ENCODE measurements at regions not wholly inside any gene's neighbourhood (a gene's known extent, or its start where the extent isn't known, plus 50 kb on each side); places are given as distances from the start of the nearest gene placed in this dataset.

- Histone ChIP-seq H2BK120ac (ENCODE audit: low read depth, low read length, poor library complexity, severe bottlenecking) (no peak overlapping the region), H2AK5ac (ENCODE audit: insufficient read length, low read length) (no peak overlapping the region), H3K23me2 (ENCODE audit: insufficient read length, low read depth, low read length, poor library complexity, severe bottlenecking) (no peaks in the 10 kb centered on the region), H2BK15ac (ENCODE audit: low read depth, low read length) (no peak overlapping the region), H3K18ac (ENCODE audit: insufficient read length, low read depth, low read length) (no peak overlapping the region), H3K79me2 (ENCODE audit: insufficient read depth, low read length) (no peaks in the 10 kb centered on the region), H3K27me3 (ENCODE audit: insufficient read depth, low read length) (no peaks in the 10 kb centered on the region), H2BK20ac (ENCODE audit: low read depth, low read length, poor library complexity, severe bottlenecking) (no peak overlapping the region), H3K79me1 (ENCODE audit: insufficient read depth, low read depth, low read length, poor library complexity, severe bottlenecking) (no peaks in the 10 kb centered on the region), H3K4ac (ENCODE audit: low read depth, low read length) (no peak overlapping the region), H4K20me1 (ENCODE audit: control insufficient read depth, insufficient read depth, insufficient read length) (no peaks in the 10 kb centered on the region), H2BK12ac (ENCODE audit: insufficient read length, low read depth, low read length) (no peak overlapping the region), H4K5ac (ENCODE audit: insufficient read length, low read depth, low read length) (no peak overlapping the region), H3K9me3 (ENCODE audit: control insufficient read depth, low read depth, low read length) (no peaks in the 10 kb centered on the region), H3K9ac (ENCODE audit: extremely low read depth, insufficient read length, low read length) (no peak overlapping the region), H3K23ac (ENCODE audit: insufficient read length, low read depth, low read length) (no peak overlapping the region), H2BK5ac (ENCODE audit: insufficient read length, low read length) (no peak overlapping the region), H3K4me2 (ENCODE audit: insufficient read depth, insufficient read length, low read length) (no peak overlapping the region), H3T11ph (ENCODE audit: low read length) (no peak overlapping the region), H3K27ac (ENCODE audit: insufficient read length, low read depth, low read length) (no peak overlapping the region), H3K4me1 (ENCODE audit: insufficient read depth, low read length) (no peaks in the 10 kb centered on the region), H4K8ac (replicated peaks; ENCODE audit: insufficient read length, low read depth, low read length) (no peak overlapping the region), H4K91ac (ENCODE audit: insufficient read length, low read depth, low read length) (no peak overlapping the region), H2AFZ (ENCODE audit: low read length) (no peak overlapping the region), H3K14ac (ENCODE audit: insufficient read depth, low read length) (no peak overlapping the region), H3K56ac (ENCODE audit: insufficient read length, low read depth, low read length) (no peak overlapping the region)
- TF ChIP-seq CTCF (conservative IDR thresholded peaks at IDR 0.05): no peak
- no peak overlapping the region for H3K27ac Mint-ChIP-seq
- WGBS (ENCODE audit: extremely low coverage, insufficient read length, low lambda C conversion rate): no CpG with 5 or more reads among the region's 4 CpGs
- DNase-seq: no peak
- no peaks in the 10 kb centered on the region for H3K4me1 Mint-ChIP-seq
- no peak overlapping the region for H3K4me3 Mint-ChIP-seq
- H3K27me3 Mint-ChIP-seq (ENCODE audit: low read depth): no peaks in the 10 kb centered on the region
- H3K36me3 Mint-ChIP-seq (ENCODE audit: insufficient read depth in 1 of 3, low read depth in 3 of 3): no peaks in the 10 kb centered on the region
- no peaks in the 10 kb centered on the region for H3K9me3 Mint-ChIP-seq
Measured at GRCh38 chr6:53431704-53432103, 83.0 kb upstream of the ELOVL5 start.

All from H9 (cell line).